Stimulated activated memory B cell treated with anti-CD40 and anti-IgM and Interleukin-4, amounts not matched to agents 10 μg/mL and 1 μg/mL and 100 μg/mL, for 72 hours (primary cell): ENCODE measurements at regions not wholly inside any gene's neighbourhood (a gene's known extent, or its start where the extent isn't known, plus 50 kb on each side); places are given as distances from the start of the nearest gene placed in this dataset.

Experiments used
- ATAC-seq: fragments of 150-1000 bp; cut with Tn5 transposase; 2 replicates; pipeline ENCODE4 v1.10.0; 2021
- H3K27ac Mint-ChIP-seq: one replicate; pipeline ENCODE4 v1.8.0; 2022; ENCODE audit warnings: mild to moderate bottlenecking, mixed read lengths
- H3K27me3 Mint-ChIP-seq: one replicate; pipeline ENCODE4 v1.8.0; 2022; ENCODE audit warnings: mixed read lengths
- H3K36me3 Mint-ChIP-seq: one replicate; pipeline ENCODE4 v1.8.0; 2022; ENCODE audit warnings: mixed read lengths
- H3K4me1 Mint-ChIP-seq: one replicate; pipeline ENCODE4 v1.8.0; 2022; ENCODE audit warnings: mixed read lengths
- H3K4me3 Mint-ChIP-seq: one replicate; pipeline ENCODE4 v1.8.0; 2022; ENCODE audit warnings: mild to moderate bottlenecking, moderate library complexity, mixed read lengths
- H3K9me3 Mint-ChIP-seq: one replicate; pipeline ENCODE4 v1.8.0; 2022; ENCODE audit warnings: mixed read lengths

DNA sequence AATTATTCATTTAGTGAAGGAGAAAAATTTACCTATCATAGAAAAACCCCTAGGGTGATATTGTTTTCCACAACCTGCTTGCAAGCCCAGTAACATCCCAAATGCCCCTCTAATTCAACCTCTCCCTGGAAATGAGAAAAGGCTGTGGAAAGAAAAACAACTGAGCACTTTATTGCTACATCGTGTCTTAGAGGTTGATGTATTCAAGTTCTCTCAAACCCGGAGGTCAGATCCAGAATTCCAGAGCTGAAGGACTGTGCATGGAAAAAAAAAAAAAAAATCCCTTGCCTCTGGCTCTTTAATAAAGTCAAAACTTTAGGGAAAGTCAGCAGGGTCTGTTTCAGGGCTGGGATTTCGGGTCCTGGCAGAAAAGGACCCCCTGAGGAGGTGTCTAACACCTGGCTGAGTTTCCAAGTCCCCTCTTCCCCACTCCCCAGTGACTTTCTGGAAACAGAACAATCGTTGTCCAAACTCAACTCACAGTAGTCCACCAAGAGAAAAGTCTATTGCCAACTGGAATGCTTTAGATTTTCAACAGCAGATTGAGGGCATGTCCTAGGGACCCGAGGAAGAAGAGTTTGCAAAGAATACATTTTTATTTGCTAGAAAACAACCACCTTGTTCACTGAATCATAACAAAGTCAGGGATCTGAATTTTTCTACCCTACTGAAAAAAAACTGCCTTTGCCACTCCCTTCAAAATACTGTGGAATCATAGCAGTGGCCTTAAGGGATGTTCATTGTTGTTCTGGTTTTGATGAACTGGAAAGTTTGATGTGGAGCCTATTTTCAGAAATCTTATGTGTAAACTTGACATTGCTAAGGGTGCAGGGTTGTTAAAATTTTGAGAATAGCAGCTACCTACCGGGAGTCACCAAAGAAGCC lies 207.5 kb upstream of the ADAMTS9 start:
- Mint-ChIP-seq H3K27me3 (no peaks in the 10 kb centered on the region), H3K9me3 (peaks cover 3% of the 10 kb centered on the region), H3K36me3 (no peaks in the 10 kb centered on the region), H3K27ac (no peak overlapping the region), H3K4me3 (no peak overlapping the region), H3K4me1 (no peaks in the 10 kb centered on the region)
- no peak for ATAC-seq

DNA sequence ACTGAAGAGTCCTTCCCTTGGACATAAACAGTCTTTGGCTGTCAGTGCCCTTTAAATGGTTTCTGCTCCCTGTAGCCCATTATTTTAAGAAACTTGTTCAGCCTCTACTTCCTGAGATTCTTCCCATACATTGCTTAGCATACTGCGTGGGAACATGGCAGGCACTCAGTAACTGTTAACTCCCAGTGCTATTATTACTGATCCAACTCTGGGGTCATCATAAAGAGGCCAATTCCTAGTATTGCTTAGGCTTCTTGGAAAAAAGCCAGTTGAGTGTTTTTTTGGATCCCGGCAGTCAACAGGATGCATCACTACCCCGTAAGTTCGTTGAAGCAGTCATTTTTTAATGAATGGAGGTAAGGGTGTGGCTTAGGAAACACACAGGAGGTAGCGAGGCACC lies 206.2 kb upstream of the ADAMTS9 start:
- Mint-ChIP-seq H3K36me3 (no peaks in the 10 kb centered on the region), H3K4me3 (no peak overlapping the region), H3K4me1 (no peaks in the 10 kb centered on the region), H3K27me3 (no peaks in the 10 kb centered on the region), H3K27ac (no peak overlapping the region), H3K9me3 (peaks cover 3% of the 10 kb centered on the region)
- no peak for ATAC-seq

DNA sequence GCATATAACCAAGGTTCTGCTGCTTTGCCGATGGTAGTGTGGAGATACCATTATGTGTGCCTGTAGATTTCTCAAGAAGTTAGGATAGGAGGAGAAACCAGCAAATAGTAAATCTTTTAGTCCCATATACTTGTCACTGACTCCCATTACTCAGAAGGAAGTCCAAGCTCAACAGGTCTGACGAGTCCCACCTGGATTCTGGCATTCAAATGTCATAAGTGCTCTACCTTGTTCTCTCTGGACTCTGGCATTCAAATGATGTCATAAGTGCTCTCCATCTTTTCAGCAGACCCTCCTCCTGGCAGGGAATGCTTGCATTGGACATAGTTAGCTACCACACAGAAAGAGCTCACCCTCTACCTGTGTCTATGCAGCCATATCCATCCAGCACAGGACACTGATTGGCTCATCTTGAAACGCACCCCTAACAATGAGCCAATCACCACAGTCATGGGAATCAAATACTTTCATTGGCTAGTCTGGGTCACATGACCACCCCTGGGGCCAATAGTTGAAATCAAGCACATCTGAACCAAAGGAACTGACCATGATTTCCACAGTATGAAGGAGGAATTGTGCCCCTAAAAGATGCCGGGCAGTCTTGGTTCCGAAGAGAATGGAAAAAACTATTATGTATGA lies 205.0 kb upstream of the ADAMTS9 start:
- Mint-ChIP-seq H3K4me1 (no peaks in the 10 kb centered on the region), H3K4me3 (no peak overlapping the region), H3K27me3 (no peaks in the 10 kb centered on the region), H3K9me3 (peaks cover 3% of the 10 kb centered on the region), H3K27ac (no peak overlapping the region), H3K36me3 (no peaks in the 10 kb centered on the region)
- ATAC-seq: no peak

DNA sequence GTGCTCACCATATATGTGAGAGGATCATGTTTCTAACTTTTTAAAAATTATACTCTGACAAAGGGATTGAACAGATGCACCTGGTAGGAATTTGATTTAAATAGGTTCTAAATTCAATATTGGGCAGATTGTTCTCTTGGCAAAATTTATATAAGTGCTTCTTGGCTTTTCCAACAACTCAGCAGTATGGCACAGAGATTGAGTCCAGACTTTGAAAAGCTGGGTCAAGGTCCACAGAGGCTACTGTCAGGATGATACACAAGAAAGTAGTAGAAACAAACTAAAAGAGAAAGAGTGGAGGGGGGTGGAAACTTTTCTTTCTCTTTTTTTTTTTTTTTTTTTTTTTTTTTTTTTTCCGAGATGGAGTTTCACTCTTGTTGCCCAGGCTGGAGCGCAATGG lies 203.2 kb upstream of the ADAMTS9 start:
- H3K27me3 Mint-ChIP-seq: no peaks in the 10 kb centered on the region
- no peak overlapping the region for H3K4me3 Mint-ChIP-seq
- no peak for ATAC-seq
- no peak overlapping the region for H3K27ac Mint-ChIP-seq
- H3K4me1 Mint-ChIP-seq: no peaks in the 10 kb centered on the region
- H3K36me3 Mint-ChIP-seq: no peaks in the 10 kb centered on the region
- peaks cover 3% of the 10 kb centered on the region for H3K9me3 Mint-ChIP-seq

DNA sequence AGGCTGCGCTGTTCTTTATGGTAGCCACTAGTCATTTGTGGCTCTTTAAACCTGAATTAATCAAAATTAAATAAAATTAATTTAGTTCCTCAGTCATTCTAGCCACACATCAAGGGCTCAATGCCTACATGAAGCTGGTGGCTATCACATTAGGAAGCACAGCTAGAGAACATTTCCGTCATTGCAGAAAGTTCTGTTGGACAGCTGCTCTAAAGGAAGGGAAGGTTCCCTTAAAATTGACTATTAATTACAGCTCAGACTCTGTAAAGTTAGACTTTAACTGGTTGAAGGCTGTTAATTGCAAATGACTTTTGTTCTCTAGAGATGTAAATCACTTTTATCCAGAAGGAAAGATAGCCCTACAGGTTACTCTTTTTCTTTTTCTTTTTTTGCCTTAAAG lies 202.7 kb upstream of the ADAMTS9 start:
- ATAC-seq: no peak
- H3K27ac Mint-ChIP-seq: no peak overlapping the region
- no peaks in the 10 kb centered on the region for H3K27me3 Mint-ChIP-seq
- peaks cover 5% of the 10 kb centered on the region for H3K9me3 Mint-ChIP-seq
- no peaks in the 10 kb centered on the region for H3K36me3 Mint-ChIP-seq
- no peak overlapping the region for H3K4me3 Mint-ChIP-seq
- H3K4me1 Mint-ChIP-seq: no peaks in the 10 kb centered on the region

DNA sequence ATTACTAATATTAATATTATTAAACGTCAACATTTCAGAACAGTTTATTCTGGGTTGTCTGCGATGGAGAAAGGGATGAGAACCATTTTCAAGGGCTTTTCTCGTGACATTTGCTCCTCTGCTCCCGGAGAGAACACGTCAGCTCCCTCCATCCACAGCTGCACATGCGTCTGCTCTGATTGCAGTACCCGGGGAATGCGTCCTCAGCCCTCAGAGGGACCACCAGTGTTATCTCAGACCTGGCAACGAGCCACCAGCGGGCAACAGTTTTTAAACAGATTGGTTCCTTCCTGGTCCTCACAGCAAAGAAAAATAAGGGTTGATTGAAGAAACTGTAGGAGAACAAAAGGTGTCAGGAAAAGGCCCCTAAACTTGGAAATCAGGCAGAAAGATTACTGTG lies 202.2 kb upstream of the ADAMTS9 start:
- H3K4me3 Mint-ChIP-seq: no peak overlapping the region
- H3K4me1 Mint-ChIP-seq: no peaks in the 10 kb centered on the region
- no peak overlapping the region for H3K27ac Mint-ChIP-seq
- H3K36me3 Mint-ChIP-seq: no peaks in the 10 kb centered on the region
- H3K9me3 Mint-ChIP-seq: peaks cover 5% of the 10 kb centered on the region
- H3K27me3 Mint-ChIP-seq: no peaks in the 10 kb centered on the region
- ATAC-seq: no peak

DNA sequence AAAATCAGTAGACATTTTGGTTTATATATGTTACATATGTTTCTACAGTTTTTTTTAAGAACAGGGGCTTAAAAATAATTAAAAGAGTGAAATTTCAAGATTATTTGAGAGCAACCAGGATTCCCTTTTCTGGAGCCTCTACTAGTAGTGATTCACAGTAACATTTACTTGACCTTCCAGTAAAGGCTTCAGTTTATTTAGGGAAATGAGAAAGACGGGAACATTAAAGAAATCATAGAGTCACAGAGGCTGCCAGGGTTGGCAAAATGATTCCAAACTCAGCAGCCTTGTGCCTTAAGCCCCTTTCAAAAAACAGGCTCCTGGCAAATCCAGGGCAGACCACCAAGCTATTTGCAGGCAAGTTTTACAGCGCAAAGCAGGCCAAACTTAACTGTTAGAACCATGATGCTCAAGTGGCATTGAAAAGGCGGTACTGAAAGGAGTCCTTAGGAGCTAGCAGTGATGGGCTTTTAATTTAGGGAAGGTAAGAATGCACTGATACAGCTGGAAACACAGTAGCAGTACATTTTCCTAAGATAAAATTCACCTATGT lies 201.1 kb upstream of the ADAMTS9 start:
- Mint-ChIP-seq H3K27ac (no peak overlapping the region), H3K4me1 (no peaks in the 10 kb centered on the region), H3K9me3 (peaks cover 5% of the 10 kb centered on the region), H3K27me3 (no peaks in the 10 kb centered on the region), H3K4me3 (no peak overlapping the region), H3K36me3 (no peaks in the 10 kb centered on the region)
- no peak for ATAC-seq

DNA sequence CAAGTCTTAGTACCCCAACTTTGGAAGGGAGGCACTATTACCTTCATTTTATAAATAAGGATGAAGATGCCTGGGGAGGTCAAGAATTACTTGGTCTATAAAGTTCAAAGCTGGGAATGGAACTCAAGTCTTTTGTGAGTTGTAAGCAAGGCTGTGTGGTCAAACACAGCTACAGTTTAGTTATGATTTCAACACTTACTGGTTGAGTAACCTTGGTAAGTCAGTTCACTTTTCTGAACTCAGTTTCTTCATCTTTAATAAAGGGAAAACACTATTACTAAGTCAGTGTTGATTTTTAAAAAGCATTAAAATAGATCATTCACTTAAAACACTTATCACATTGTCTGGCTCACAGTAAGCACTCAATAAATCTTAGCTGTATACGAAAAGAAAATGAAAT lies 200.4 kb upstream of the ADAMTS9 start:
- Mint-ChIP-seq H3K27ac (no peak overlapping the region), H3K27me3 (no peaks in the 10 kb centered on the region)
- no peak for ATAC-seq

DNA sequence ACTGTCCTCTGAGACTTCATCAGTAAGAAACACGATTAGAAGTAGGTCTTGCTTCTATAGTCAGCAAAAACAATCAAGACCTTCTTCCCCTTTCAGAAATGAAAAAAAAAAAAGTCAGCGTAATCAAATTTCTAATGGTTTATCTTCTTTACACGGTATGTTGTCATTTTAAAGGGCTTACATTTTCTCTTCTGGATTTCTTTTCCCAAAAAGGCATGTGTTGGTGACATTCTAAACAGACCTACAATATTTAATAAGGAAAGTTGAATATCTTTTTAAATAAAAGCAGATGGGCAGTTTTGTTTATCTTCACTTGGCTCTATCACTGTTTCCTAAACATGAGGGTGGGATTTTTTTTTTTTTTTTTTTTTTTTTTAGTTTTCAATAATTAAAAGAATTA lies 197.3 kb upstream of the ADAMTS9 start:
- H3K36me3 Mint-ChIP-seq: no peaks in the 10 kb centered on the region
- no peak for ATAC-seq
- H3K9me3 Mint-ChIP-seq: peaks cover 10% of the 10 kb centered on the region
- no peaks in the 10 kb centered on the region for H3K4me1 Mint-ChIP-seq
- H3K27ac Mint-ChIP-seq: no peak overlapping the region
- no peaks in the 10 kb centered on the region for H3K27me3 Mint-ChIP-seq
- H3K4me3 Mint-ChIP-seq: no peak overlapping the region

More for the DNA sequence above, 200.4 kb upstream of the ADAMTS9 start:
- Mint-ChIP-seq H3K4me1 (no peaks in the 10 kb centered on the region), H3K4me3 (no peak overlapping the region), H3K9me3 (peaks cover 2% of the 10 kb centered on the region), H3K36me3 (no peaks in the 10 kb centered on the region)

DNA sequence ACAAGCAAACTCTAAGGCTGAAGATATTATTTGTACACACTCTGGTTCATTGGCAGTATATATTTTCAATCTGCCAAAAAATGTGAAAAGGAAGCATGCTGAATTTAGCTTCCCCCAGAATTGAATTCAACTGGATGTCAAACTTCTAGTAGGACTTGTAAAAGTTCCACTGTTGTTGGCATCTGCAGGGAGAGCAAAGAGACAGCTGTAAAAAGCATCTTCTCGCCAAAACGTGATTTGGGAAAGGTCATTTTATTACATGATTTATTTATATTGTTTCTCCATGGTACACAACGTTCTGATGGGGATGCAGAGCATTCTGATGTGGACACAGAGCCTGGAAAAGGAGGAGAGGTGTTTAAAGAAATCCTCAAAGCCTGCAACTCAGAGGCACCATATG lies 196.7 kb upstream of the ADAMTS9 start:
- no peak overlapping the region for H3K27ac Mint-ChIP-seq
- no peak overlapping the region for H3K4me3 Mint-ChIP-seq
- H3K36me3 Mint-ChIP-seq: no peaks in the 10 kb centered on the region
- peaks cover 10% of the 10 kb centered on the region for H3K9me3 Mint-ChIP-seq
- ATAC-seq: no peak
- no peaks in the 10 kb centered on the region for H3K27me3 Mint-ChIP-seq
- H3K4me1 Mint-ChIP-seq: no peaks in the 10 kb centered on the region

DNA sequence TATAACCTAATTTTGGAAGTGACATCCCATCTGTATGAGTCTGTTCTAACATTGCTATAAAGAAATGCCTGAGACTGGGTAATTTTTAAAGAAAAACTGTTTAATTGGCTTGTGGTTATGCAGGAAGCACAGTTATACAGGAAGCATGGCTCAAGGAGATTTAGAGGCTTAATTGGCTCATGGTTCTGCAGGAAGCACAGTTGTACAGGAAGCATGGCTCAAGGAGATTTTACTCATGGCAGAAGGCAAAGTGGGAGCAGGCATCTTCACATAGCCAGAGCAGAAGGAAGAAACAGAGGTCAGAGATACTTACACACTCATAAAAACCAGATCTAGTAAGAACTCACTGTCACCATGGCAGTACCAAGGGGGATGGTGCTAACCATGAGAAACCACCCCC lies 193.1 kb upstream of the ADAMTS9 start:
- Mint-ChIP-seq H3K27me3 (no peaks in the 10 kb centered on the region), H3K27ac (no peak overlapping the region), H3K36me3 (no peaks in the 10 kb centered on the region), H3K4me1 (no peaks in the 10 kb centered on the region), H3K4me3 (no peak overlapping the region), H3K9me3 (peaks cover 10% of the 10 kb centered on the region)
- no peak for ATAC-seq

DNA sequence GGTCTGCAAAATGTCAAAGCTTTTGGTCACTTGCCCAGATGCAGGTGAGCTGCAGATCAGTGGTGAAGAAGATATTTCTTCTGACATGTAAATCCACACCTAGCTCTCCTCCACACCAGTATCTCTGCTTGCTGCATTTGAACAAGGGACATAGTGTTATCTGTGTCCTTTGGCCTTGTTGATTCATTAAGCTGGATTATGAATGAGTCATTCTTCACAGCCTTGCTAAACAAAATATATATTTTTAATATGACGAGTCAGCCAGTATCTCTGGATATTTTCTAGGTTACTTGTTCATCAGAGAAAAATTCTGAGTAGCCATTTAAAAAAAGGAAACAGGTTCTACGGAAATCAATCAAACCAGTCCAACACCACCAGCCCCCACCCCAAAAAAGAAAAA lies 190.6 kb upstream of the ADAMTS9 start:
- H3K9me3 Mint-ChIP-seq: peaks cover 8% of the 10 kb centered on the region
- H3K27ac Mint-ChIP-seq: no peak overlapping the region
- no peak for ATAC-seq
- no peak overlapping the region for H3K4me3 Mint-ChIP-seq
- H3K36me3 Mint-ChIP-seq: no peaks in the 10 kb centered on the region
- no peaks in the 10 kb centered on the region for H3K27me3 Mint-ChIP-seq
- H3K4me1 Mint-ChIP-seq: no peaks in the 10 kb centered on the region

DNA sequence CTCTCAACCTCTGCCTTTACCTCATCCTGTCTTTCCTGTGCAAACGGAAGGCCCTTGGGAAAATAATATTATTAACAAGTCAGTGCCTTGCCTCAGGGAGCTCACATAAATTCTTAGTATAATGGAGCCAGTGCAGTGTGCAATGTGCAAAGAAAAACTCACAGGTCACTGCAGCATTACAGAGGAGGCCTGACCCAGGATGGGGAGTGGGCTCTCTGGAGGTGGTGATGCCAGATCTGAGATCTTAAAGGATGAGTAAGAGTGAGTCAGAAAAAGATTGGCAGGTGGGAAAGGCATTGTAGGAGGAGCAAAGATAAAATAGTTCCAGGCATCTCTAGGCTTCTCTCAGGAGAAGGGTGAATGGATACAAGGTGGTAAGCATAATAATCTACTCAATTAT lies 185.6 kb upstream of the ADAMTS9 start:
- no peak for ATAC-seq
- no peaks in the 10 kb centered on the region for H3K9me3 Mint-ChIP-seq
- H3K27me3 Mint-ChIP-seq: no peaks in the 10 kb centered on the region
- H3K4me3 Mint-ChIP-seq: no peak overlapping the region
- H3K27ac Mint-ChIP-seq: no peak overlapping the region
- H3K4me1 Mint-ChIP-seq: no peaks in the 10 kb centered on the region
- H3K36me3 Mint-ChIP-seq: no peaks in the 10 kb centered on the region

DNA sequence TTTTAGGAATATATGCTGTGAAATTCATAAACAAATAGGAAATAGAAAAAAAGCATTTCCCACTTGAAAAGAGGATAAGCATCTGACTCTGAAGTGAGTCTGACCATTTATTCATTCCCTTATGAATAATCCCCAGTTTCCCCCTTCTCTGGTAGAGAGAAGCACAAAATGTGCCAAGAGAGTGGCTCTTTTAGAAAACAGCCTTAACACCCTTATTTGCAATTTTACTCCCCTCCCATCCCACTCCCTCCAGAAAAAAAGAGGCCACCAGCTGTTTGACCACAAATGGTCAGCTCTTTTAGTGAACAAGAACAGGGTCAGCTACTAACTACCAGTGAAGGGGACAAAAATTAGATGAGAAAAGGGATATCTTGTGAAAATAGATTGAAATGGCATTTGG lies 184.5 kb upstream of the ADAMTS9 start:
- H3K36me3 Mint-ChIP-seq: no peaks in the 10 kb centered on the region
- H3K27ac Mint-ChIP-seq: no peak overlapping the region
- no peak for ATAC-seq
- no peaks in the 10 kb centered on the region for H3K9me3 Mint-ChIP-seq
- no peaks in the 10 kb centered on the region for H3K27me3 Mint-ChIP-seq
- H3K4me3 Mint-ChIP-seq: no peak overlapping the region
- no peaks in the 10 kb centered on the region for H3K4me1 Mint-ChIP-seq

DNA sequence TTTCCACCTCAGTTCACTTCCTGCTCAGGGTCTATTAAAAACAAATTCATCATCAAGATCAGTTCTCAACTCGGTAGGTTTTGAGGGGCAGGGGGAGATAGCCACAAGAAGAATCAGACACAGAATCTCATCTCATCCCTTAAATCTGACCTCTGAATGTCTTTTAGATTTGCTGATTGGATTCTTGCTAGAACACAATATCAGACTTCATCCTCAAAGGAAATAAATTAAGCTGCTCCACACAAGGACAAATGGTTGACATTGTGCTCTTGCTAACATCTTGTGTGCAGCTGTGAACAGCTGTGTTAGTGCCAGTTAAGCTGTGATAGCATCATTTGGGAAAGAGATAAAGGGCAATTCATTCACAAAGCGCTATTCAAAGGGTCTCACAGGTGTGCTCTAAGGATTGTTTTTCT lies 184.0 kb upstream of the ADAMTS9 start:
- Mint-ChIP-seq H3K36me3 (no peaks in the 10 kb centered on the region), H3K4me1 (no peaks in the 10 kb centered on the region), H3K4me3 (no peak overlapping the region), H3K27me3 (no peaks in the 10 kb centered on the region), H3K9me3 (no peaks in the 10 kb centered on the region), H3K27ac (no peak overlapping the region)
- ATAC-seq: no peak
